ENCODE measurements at regions not wholly inside any gene's neighbourhood (a gene's known extent, or its start where the extent isn't known, plus 50 kb on each side); places are given as distances from the start of the nearest gene placed in this dataset.
"Not testable (repeated sequence)": the region's sequence is repeated elsewhere in the genome, so short reads cannot be mapped to it uniquely, and the experiment has no call there.

GRCh38 chrX:16067886-16068515 lies 55.4 kb upstream of the GRPR start:
- in situ Hi-C loops (cut with HindIII; ENCODE audit: low pct_unique_long_range_greater_than_20kb, low sequenced_read_pairs) = no loop called here
- no peak for DNase-seq (ENCODE audit: low read depth)

DNA sequence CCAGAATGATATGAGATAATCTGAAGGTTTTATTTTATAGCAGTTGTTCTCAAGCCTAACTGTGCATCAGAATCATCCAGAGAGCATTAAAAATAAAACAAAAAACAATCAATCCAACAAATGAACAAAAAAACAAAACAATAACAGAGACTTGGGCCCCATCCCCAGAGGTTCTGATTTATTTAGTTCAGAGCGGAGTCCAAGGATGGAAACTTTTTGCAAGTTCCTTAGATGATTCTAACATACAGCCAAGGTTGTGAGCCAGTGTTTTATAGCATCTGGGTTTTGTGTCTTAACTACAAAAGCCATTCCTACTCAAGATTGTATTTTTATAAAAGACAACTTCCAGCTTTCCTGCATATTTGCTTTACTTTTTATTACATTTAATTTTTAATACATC lies 59.4 kb upstream of the GRPR start:
- in situ Hi-C loops (cut with HindIII; ENCODE audit: low pct_unique_long_range_greater_than_20kb, low sequenced_read_pairs) = no loop called here
- DNase-seq (ENCODE audit: low read depth) = no peak

DNA sequence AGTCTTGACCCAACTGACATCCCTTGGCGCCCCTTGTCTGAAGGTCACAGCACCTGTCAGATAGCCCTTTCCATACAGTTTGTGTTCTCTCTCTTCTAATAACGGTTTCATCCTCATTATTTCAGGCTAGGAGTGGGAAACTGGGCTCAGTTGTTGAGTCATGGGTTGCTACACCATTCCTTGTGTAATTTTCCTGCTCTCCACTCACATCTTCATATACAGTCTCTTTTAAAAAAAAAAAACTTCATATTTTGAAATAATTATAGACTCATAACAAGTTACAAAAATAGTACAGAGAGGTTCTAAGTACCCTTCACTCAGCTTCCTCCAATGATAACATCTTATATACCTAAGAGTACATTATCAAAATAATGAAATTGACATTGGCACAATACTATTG lies 60.2 kb upstream of the GRPR start:
- in situ Hi-C loops (cut with HindIII; ENCODE audit: low pct_unique_long_range_greater_than_20kb, low sequenced_read_pairs) = no loop called here
- DNase-seq (ENCODE audit: low read depth) = no peak

DNA sequence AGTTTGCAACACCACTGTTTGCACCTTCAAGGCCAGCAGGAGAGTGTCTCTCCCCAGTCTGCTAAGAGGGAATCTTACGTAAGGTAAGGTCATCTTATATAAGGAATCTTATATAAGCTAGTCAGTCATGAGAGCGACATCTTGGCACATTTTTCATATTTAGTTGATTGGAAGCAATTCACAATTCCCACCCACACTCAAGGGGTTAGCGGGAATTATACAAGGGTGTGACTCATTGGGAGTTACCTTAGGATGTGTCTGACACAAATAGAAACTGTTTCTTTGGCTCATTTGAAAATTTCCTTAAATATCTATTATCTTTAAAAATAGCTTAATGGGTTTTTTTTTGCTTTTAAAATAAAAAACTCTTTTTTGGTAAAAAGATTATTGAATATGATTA lies 62.1 kb upstream of the GRPR start:
- no peak for DNase-seq (ENCODE audit: low read depth)
- in situ Hi-C loops (cut with HindIII; ENCODE audit: low pct_unique_long_range_greater_than_20kb, low sequenced_read_pairs) = no loop called here

DNA sequence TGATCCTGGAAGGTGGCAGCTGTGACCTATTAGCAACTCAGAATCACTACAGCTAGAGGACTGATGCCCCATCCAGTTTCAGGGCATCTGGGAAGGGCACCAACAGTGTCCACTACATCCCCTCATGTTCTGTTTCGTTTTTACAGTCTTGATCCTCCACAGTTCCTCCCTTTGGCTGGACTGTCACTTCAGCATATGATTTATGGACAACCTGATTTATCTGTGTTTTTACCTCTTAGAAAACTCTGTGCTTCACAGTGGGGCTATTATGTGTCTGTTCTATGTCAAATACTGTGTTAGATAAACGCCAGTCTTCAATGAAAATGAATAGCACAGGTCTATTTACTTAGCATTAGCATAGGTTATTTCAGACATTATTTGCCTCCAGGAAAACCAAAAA lies 63.1 kb upstream of the GRPR start:
- no peak for DNase-seq (ENCODE audit: low read depth)
- in situ Hi-C loops (cut with HindIII; ENCODE audit: low pct_unique_long_range_greater_than_20kb, low sequenced_read_pairs) = no loop called here

GRCh38 chrX:16049126-16049525 lies 74.2 kb upstream of the GRPR start:
- in situ Hi-C loops (cut with HindIII; ENCODE audit: low pct_unique_long_range_greater_than_20kb, low sequenced_read_pairs); DNase-seq (ENCODE audit: low read depth): not testable (repeated sequence)

GRCh38 chrX:16042980-16043379 lies 80.4 kb upstream of the GRPR start:
- in situ Hi-C loops (cut with HindIII; ENCODE audit: low pct_unique_long_range_greater_than_20kb, low sequenced_read_pairs) = no loop called here

GRCh38 chrX:16039834-16040233 lies 83.5 kb upstream of the GRPR start:
- no peak for DNase-seq (ENCODE audit: low read depth)
- in situ Hi-C loops (cut with HindIII; ENCODE audit: low pct_unique_long_range_greater_than_20kb, low sequenced_read_pairs) = no loop called here

More at GRCh38 chrX:16042980-16043379, 80.4 kb upstream of the GRPR start:
- no peak for DNase-seq (ENCODE audit: low read depth)

GRCh38 chrX:16039363-16039762 lies 84.0 kb upstream of the GRPR start:
- DNase-seq (ENCODE audit: low read depth) = no peak
- in situ Hi-C loops (cut with HindIII; ENCODE audit: low pct_unique_long_range_greater_than_20kb, low sequenced_read_pairs) = no loop called here

GRCh38 chrX:16033331-16033730 lies 90.0 kb upstream of the GRPR start:
- no peak for DNase-seq (ENCODE audit: low read depth)
- in situ Hi-C loops (cut with HindIII; ENCODE audit: low pct_unique_long_range_greater_than_20kb, low sequenced_read_pairs) = no loop called here

DNA sequence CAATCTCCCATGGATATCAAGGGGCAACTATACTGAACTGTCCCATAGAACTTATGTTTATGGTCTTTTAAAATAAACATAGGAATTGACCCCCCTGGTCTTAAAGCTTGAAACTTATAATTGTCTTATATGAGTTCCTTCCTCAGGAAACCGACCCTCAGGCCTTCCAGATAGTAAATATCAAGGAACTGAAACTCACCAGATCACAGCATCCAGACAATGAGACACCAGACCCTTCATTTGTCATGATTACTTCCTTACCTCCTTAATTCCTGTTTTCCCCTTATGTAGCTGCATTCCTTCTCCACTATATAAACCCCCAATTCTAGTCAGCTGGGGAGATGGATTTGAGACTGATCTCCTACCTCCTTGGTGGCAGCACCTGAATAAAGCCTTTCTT lies 94.8 kb upstream of the GRPR start:
- in situ Hi-C loops (cut with HindIII; ENCODE audit: low pct_unique_long_range_greater_than_20kb, low sequenced_read_pairs) = no loop called here

GRCh38 chrX:16023790-16024734 lies 99.3 kb upstream of the GRPR start:
- DNase-seq (ENCODE audit: low read depth) = peak; percentile 90
- in situ Hi-C loops (cut with HindIII; ENCODE audit: low pct_unique_long_range_greater_than_20kb, low sequenced_read_pairs) = no loop called here

More for the DNA sequence above, 94.8 kb upstream of the GRPR start:
- DNase-seq (ENCODE audit: low read depth) = no peak

DNA sequence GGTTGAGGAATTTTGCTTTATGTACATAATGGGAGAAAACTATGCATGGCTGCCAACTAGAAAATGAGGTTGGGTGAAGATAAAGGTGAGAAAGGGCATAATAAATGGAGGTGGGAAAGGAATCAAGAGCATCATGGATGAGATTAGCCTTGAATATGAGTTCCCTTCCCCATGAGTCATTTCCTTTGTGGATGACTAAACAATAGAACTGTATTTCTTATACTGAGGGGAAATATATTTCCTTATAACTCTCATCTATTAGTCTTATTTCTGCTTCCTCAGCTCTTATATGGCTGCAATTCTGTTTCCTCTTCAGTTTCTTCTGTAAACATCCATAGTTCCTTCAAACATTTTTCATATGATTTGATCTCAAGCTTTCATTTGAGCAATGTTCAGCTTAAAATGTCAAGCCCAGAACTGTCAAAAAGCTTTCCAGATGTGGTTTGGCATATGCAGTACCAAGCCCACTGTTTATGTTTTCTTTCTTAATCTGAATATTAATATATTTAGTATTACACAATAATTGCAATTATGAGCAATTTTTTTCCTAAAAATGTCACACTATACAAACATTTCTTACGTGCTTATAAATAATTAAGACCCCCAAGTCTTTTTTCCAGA lies 100.7 kb upstream of the GRPR start:
- DNase-seq (ENCODE audit: low read depth) = peak; percentile 55
- in situ Hi-C loops (cut with HindIII; ENCODE audit: low pct_unique_long_range_greater_than_20kb, low sequenced_read_pairs) = no loop called here

- DNase-seq (ENCODE audit: low read depth) = no peak
- in situ Hi-C loops (cut with HindIII; ENCODE audit: low pct_unique_long_range_greater_than_20kb, low sequenced_read_pairs) = no loop called here
These were observed 105.1 kb upstream of the GRPR start for GRCh38 chrX:16018291-16018690.

DNA sequence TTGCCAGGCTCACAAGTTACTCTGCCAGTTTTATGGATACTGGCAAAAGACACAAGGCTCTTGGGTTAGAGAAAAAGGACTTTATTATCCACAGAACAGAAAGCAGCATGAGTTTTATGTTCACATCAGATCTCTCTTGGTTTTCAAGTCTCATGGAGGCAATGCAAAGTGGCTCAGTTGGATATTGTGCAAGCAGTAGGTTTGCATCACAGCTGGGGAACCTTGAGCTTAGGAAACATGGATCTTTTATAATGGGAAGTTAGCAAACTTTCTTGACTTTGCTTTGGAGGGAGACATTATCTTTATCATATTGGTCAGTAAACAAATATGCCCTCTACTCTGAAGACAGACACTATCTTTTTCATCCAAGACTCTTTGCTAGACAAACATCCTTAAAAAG lies 109.2 kb upstream of the GRPR start:
- DNase-seq (ENCODE audit: low read depth) = no peak
- in situ Hi-C loops (cut with HindIII; ENCODE audit: low pct_unique_long_range_greater_than_20kb, low sequenced_read_pairs) = no loop called here

DNA sequence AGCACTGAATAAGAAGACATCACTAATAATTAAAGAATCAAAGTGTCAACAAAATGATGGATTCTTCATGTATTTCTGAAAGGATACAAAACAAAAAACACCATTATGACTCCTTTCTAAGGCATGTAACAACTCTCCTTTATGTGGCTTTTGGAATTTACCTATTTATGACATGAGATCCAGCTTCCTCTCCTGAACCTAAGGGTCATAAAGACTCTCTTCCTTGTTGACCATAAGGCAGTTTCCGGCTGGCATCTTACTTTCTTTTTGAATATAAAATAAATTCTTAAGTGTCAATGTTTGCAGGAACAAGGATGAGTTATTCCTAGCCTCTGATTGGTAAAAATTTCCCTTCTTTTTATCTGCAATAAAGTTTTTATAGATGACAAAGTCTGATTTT lies 111.1 kb upstream of the GRPR start:
- in situ Hi-C loops (cut with HindIII; ENCODE audit: low pct_unique_long_range_greater_than_20kb, low sequenced_read_pairs) = no loop called here
- DNase-seq (ENCODE audit: low read depth) = no peak

GRCh38 chrX:16005917-16006316 lies 117.4 kb upstream of the GRPR start:
- in situ Hi-C loops (cut with HindIII; ENCODE audit: low pct_unique_long_range_greater_than_20kb, low sequenced_read_pairs) = no loop called here

GRCh38 chrX:16002185-16002584 lies 121.2 kb upstream of the GRPR start:
- no peak for DNase-seq (ENCODE audit: low read depth)
- in situ Hi-C loops (cut with HindIII; ENCODE audit: low pct_unique_long_range_greater_than_20kb, low sequenced_read_pairs) = no loop called here

More at GRCh38 chrX:16005917-16006316, 117.4 kb upstream of the GRPR start:
- DNase-seq (ENCODE audit: low read depth) = no peak

DNA sequence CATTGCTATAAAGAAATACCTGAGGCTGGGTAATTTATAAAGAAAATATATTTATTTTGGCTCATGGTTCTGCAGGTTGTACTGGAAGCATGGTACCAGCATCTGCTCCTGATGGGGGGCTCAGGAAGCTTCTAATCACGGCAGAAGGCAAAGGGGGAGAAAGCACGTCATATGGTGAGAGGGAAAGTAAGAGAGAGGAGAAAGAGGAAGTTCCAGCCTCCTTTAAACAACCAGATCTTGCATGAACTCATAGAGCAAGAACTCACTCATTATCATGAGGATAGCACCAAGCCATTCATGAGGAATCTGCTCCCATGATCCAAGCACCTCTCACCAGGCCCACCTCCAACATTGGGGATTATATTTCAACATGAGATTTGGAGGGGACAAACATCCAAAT lies 125.0 kb upstream of the GRPR start:
- DNase-seq (ENCODE audit: low read depth) = no peak
- in situ Hi-C loops (cut with HindIII; ENCODE audit: low pct_unique_long_range_greater_than_20kb, low sequenced_read_pairs) = no loop called here
